GM21786 (cell line): ENCODE measurements at regions not wholly inside any gene's neighbourhood (a gene's known extent, or its start where the extent isn't known, plus 50 kb on each side); places are given as distances from the start of the nearest gene placed in this dataset.
A peak's percentile ranks its signal among the peaks of the same experiment; 100 is the strongest.

ENCODE experiments used
- ATAC-seq: cut with Tn5 transposase; IDR thresholded peaks from one replicate; pipeline ENCODE4 v1.9.1; 2021; ENCODE audit not compliant: unreplicated experiment

- ATAC-seq, result no peak
These were observed 1239.3 kb downstream of the SORCS1 start for GRCh38 chr10:105925045-105925785.

DNA sequence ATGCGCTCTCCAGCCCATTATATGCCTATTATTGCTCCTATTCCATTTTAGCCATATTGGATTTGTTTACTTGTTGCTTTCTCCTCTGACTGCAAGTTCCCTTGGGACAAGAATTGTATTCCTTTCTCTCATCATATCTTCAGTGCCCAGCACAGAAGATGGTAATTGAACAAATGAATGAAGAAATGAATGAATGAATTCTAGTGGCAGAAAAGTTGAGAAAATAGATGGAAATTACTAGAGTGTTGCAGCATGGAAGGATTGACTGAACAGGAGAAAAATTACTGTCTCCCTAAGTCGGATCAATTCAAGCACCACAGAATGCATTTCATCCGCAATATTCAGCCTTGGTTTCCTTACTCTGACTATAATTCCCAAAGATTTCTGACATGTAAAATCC lies 1243.2 kb downstream of the SORCS1 start:
- ATAC-seq, result no peak

DNA sequence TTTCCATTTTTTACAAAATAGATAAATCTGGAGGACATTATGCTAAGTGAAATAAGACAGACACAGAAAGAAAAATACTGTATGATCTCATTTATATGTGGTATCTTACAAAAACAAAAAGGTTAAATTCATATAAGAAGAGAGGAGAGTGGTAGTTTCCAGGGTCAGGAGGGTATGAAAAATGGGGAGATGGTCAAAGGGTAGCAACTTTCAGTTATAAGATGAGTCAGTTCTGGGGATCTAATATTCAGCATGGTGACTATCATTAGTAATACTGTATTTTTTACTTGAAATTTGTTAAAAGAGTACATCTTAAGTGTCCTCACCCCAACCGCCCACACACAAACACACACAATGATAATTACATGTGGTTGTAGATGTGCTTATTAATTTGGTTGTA lies 1250.1 kb downstream of the SORCS1 start:
- no peak for ATAC-seq

DNA sequence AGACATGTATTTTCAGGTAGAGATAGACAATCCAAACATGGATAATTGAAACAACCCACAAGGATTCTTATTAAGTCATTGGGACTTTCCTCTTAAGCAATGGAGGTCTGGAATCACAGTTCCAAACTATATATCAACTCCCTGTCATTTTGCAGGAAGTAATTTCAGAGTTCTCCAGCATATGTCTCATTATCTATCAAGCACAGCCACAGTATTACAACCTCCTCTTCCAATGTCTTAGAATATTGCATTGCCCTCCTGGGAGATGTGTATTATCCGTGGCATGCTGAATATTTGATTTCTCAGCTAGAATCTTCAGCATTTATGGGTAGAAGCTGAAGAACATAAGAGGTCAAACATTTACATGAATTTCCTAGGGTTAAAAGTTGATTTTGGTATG lies 1255.8 kb downstream of the SORCS1 start:
- ATAC-seq, result no peak

- no peak for ATAC-seq
These were observed 1244.4 kb downstream of the SORCS3 start for GRCh38 chr10:105885495-105885894.

DNA sequence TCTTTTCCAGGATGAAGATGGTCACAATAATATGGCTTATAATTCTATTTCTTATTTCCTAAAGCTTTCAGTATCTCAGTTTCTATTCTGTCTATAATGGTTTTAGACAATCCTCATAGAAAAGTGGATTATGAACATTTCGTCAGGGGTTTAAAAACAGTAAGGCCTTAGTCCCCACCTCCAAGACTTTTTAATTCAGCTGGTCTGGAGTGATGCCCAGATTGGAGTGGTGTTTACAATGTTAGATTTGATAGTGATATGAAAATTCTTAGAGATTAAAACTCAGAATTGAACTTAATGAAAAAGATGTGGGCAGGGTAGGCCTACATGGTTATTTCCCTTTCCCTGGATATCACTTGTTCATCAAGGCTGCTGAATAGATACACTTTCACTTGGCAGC lies 1238.3 kb downstream of the SORCS3 start:
- no peak for ATAC-seq

DNA sequence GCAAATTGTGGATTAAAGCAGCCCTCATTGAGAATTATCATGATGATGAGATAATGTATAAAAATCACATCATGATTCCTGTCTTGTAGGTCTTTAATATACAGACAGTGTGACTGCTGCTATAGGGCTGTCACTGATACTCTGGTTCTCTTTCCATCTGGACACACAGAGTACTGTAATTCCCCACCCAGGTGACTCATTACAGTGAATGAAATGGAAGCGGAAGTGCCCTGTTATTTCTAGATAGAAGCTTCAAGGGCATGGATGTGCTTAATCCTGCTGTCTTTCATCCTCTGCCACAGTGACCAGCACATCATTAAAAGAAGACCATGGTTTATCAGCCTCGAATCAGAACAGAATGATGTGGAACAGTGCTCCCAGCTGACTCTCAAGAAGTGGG lies 1234.0 kb downstream of the SORCS3 start:
- ATAC-seq, result no peak

- no peak for ATAC-seq
These were observed 1231.6 kb downstream of the SORCS3 start for GRCh38 chr10:105872665-105873064.

GRCh38 chr10:105868935-105869334 lies 1227.8 kb downstream of the SORCS3 start:
- no peak for ATAC-seq

- ATAC-seq, result no peak
These were observed 1223.8 kb downstream of the SORCS3 start for GRCh38 chr10:105864854-105865253.

DNA sequence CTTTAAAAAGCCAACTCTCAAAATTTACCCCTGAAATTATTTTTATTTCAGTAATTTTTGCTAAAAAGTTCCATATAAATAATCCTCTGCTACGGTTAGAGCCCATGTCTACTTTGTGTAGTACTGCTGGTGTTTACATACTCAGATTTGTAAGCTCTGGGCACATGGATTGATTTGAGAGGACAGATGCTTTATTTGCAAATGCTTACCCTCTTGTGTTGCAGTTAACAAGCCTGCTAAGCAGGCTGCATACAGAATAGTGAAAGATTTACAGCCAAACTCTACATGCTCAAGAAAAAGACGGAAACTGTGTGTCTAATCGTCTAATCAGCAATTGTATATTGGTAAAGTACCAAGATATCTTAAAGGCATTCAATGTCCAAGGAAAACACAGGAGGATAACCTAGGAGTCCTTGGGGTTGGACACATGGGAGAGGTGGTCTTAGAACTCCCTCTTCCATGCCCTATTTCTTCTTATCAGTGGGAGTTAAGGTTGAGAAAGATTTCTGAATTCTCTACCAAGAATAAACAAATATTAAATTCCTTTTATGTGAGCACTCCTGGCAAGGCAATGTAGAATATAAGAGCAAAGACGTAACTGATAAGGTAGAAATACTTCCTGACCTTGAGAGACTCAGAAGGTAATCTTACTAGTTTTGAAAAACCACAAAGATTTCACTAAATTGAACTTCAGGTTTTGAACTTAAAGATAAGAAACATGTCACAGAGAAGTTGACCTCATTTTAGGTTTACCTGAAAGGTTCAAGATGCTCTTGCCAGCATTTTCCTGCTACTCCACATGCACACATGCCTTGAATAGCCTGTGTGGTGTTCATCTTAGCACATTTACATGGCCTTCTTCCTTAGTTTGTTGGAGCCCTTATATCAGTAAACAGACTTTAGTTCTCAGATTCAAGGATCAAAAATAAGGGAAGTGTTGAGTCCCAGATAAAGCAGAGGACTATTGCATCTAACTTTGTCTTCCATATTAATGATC lies 1216.5 kb downstream of the SORCS3 start:
- ATAC-seq, result no peak

GRCh38 chr10:105855791-105856190 lies 1214.7 kb downstream of the SORCS3 start:
- no peak for ATAC-seq

- no peak for ATAC-seq
These were observed 1203.8 kb downstream of the SORCS3 start for GRCh38 chr10:105844676-105845570.

- ATAC-seq, result no peak
These were observed 1203.2 kb downstream of the SORCS3 start for GRCh38 chr10:105844241-105844640.

GRCh38 chr10:105843786-105844185 lies 1202.7 kb downstream of the SORCS3 start:
- ATAC-seq, result no peak

DNA sequence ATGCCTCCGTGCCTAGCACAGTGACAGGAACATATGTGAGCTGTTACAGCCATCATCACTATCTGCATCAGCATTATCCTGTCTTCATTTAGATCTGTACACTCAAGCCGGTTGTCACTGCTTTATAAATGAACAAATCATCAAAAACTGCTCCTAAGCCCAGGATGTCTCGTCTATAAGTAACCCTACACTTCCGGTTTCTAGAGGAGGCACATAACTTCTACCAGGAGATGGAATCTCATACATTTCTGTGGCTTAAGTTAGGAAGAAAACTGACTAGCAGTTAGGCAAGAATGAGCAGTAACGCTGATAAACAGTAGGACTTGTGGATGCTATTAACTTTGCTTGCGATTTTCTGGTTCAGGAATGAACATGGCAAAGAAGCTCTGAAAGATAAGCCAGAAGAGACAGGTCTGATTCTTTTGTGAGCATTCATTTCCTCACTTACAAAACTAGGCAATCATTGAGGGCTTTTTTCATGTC lies 1199.2 kb downstream of the SORCS3 start:
- ATAC-seq, result no peak

GRCh38 chr10:105838392-105838791 lies 1197.3 kb downstream of the SORCS3 start:
- ATAC-seq, result no peak

- peak; percentile 95 for ATAC-seq
These were observed 1196.9 kb downstream of the SORCS3 start for GRCh38 chr10:105837951-105838350.

DNA sequence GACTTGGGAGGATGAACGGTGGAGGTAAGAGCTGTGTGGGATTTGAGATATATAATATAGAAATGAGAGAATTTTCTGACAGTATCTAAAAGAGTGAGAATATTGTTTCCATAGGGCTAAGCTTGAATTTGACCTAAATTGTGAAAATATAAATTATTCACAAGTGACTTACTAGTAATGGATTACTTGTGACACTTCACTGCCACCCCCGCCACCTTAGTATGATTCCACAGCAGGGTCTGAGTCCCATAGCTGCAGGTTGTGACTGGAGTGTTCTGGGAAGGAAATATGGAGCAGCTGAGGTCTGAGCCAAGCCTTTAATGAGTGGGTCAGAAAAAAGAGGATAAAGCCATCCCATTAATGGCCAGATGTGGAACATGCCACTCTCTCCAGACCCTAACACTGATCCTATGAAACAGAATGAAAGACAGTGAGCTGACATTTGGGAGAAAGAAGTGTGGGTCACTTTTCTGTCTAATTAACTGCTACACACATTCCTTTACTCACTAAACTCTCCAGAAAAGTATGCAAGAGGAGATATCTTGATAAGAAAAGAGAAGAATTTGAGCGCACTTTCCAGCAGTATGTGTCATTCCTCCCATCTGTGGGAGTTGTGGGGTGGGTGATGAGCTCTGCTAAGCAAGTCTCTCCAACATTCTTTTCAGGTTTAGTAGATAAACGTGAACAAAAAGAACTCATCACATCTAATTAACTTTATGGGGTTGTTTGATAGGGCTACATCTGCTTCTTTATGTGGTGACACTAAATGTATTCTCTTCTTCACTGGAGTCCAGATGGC lies 1193.4 kb downstream of the SORCS3 start:
- no peak for ATAC-seq

- ATAC-seq, result peak; percentile 85
These were observed 1186.0 kb downstream of the SORCS3 start for GRCh38 chr10:105827133-105827532.
